RKO (cell line): ENCODE measurements at regions not wholly inside any gene's neighbourhood (a gene's known extent, or its start where the extent isn't known, plus 50 kb on each side); places are given as distances from the start of the nearest gene placed in this dataset.
A peak's percentile ranks its signal among the peaks of the same experiment; 100 is the strongest.

ENCODE experiments used
- DNase-seq: peaks from one replicate; pipeline ENCODE4 v3.0.0-alpha.2; 2016; ENCODE audit warnings: low spot score

GRCh38 chr1:229064320-229065168 is 206.4 kb upstream of the RAB4A start:
- DNase-seq = no peak

DNA sequence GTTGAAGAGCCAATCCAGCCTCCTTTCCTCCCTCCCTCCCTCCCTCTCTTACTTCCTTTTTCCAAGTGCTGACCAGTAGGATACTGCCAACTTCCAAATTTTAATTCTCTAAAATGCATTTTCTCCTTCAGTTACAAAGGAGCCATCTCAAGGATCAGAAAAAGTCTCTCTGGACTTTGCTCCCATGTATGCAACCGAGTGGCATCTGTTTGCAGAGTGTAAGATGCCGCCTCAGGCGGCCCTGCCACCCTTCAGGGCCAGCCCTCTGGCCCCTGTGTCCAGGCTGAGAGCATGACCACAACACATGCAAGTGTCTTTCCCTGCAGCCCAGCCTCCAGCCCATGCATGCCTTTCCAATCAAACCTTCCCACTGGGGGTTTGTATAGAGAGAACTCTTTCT is 205.3 kb upstream of the RAB4A start:
- no peak for DNase-seq

GRCh38 chr1:229066591-229066990 is 204.3 kb upstream of the RAB4A start:
- no peak for DNase-seq

DNA sequence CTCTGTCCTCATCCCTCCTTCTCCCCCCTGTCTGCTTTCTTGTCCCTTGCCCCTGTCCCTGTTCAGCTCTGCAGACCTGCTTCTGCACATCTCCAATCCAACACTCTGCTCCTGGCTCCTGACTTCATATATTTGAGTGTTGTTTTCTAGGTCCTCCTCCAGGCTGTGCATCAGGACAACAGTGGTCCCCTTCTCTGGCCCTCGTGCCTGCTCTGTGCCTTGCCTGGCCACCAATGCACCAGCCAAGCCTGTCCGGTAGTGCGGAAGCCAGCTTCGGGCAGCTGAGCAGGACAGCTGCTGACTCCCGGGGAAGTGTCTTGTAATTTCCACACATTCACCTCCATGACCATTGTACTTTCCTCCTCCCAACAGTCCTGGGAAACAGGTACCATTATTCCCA is 203.4 kb upstream of the RAB4A start:
- DNase-seq = no peak

DNA sequence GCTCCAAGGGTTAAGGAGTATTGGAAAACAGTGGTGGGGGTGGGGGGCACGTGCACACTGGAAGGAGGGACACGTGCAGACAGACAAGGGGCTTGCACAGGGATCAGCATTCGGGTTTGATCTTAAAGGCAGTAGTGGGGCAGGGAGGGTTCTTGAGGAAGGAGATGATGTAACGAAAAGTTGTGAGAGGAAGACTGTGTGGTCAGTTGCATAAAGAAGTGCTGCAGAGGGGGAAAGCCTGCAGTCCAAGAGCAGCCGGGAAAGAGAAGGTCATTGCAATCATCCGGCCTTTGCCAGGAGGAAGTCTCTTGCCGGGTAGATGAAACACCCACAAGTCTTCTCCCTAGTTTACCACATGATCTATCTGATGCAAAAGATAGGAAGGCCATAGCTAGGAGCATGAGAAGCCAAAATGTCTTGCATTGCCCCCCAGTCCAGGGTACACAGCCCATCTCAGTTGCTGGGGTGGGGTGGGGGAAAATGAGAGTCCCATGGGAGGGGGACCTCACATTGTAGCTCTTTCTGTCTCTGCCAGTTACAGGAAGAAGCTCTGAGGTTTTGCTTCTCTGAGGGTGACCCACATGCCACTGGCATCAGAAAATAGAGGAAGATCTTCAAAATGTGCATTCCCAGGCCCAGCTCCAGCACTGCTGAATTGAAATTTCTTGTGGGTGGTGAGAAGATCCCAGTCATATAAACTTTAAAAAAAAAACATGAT is 202.5 kb upstream of the RAB4A start:
- DNase-seq = no peak

- DNase-seq = no peak
These were observed 201.7 kb upstream of the RAB4A start for GRCh38 chr1:229069176-229069575.

- peak; percentile 65 for DNase-seq
These were observed 200.7 kb upstream of the RAB4A start for GRCh38 chr1:229070168-229070567.

DNA sequence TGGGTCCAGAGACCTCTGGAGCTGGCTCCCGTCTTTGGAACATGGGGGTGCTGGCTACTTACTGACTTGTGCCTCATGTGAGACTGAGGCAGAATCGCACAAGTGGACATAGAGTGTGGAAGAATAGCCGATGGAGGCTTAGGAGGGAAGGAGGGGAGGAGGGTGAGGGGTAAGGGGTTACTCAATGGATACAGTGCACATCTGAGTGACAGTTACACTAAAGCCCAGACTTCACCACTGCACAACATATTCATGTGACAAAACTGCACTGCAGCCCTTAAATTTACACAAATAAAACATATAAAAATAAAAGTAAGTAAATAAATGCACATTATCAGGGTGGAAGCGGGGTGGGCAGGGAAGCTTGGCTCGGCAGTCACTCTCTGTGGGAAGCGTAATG is 197.7 kb upstream of the RAB4A start:
- DNase-seq = no peak

- DNase-seq = peak; percentile 1
These were observed 195.7 kb upstream of the RAB4A start for GRCh38 chr1:229075217-229075616.

GRCh38 chr1:229075716-229076115 is 195.2 kb upstream of the RAB4A start:
- no peak for DNase-seq

GRCh38 chr1:229076195-229076594 is 194.7 kb upstream of the RAB4A start:
- no peak for DNase-seq

DNA sequence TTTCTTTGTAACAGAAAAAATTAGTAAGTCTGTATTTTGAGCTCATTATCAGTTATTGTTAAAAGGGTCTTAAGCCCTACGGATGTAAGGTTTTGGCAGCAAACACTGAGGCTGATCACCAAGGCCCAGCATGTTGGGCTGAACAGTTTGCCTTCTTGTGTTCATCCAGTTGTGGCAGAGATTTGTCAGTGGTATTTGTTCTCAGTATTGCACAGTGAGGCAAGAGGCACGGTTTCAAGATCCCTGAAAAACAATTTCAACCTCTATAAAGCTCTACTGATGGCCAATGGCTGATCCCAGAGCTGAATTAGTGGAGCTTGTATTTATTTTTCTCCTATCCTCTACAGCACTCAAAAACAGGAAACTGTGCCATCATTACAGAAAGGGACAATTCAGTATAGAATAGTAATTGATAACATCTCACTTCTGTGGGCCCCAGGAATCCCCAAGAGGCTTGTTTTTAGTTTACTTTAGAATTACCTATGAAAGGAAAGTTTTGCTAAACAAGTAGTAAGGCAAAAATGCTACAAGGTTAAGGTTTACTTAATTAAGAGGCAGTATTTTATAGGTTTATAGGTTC is 191.8 kb upstream of the RAB4A start:
- DNase-seq = no peak

DNA sequence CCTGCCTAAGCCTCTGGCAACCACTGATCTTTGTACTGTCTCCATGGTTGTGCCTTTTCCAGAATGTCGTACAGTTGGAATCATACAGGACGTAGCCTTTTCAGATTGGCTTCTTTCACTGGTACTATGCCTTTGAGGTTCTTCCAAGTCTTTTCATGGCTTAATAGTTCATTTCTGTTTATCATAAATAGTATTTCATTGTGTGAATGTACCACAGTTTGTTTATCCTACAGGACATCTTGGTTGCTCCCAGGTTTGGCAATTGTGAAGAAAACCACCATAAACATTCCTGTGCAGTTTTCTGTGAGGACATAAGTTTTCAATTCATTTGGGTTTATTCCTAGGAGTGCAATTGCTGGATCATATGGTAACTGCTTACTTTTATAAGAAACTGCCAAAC is 190.6 kb upstream of the RAB4A start:
- DNase-seq = no peak

DNA sequence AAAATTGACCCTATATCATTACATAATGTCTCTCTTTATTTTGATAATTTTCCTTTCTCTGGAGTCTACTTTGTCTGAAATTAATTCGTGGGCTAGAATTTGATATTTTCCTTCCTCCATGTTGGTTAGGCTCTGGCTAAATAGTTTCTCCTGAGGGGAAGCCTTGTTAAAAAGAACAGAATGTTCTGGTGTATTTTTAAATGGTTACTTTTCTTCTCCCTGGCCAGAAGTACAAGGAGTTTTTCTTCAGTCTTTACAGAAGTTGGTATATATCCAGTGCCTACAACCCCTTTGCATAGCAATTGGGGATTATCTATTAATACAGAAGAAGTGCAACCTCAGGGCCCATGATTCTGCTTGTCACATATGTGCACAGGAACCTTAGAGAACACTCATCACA is 185.6 kb upstream of the RAB4A start:
- no peak for DNase-seq

DNA sequence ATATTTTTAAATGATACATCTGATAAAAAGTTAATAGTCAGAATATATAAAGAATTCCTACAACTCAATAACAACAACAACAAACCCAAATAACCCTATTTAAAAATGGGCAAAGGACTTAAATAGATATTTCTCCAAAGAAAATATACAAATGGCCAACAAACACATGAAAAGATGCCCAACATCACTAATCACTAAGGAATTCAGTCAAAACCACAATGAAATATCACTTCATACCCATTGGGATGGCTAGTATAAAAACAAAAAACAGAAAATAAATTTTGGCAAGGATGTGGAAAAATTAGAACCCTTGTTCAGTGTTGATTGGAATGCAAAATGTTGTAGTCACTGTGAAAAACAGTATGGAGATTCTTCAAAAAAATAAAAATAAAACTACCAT is 184.8 kb upstream of the RAB4A start:
- DNase-seq = no peak

DNA sequence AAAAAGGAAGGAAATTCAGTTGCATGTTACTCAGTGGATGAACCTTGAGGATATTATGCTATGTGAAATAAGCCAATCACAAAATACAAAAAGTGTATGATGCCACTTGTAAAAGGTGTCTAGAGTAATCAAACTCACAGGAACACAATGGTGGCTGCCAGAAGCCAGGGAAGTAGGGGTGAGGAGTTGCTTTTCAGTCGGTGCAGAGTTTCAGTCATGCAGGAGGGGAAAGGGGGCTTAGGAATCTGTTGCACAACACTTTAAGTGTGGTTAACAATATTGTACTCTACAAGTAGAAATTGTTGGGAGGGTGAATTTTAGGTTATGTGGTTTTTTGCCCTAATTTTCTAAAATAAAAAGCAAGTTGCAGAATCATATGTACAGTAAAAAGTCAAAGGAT is 184.2 kb upstream of the RAB4A start:
- no peak for DNase-seq

DNA sequence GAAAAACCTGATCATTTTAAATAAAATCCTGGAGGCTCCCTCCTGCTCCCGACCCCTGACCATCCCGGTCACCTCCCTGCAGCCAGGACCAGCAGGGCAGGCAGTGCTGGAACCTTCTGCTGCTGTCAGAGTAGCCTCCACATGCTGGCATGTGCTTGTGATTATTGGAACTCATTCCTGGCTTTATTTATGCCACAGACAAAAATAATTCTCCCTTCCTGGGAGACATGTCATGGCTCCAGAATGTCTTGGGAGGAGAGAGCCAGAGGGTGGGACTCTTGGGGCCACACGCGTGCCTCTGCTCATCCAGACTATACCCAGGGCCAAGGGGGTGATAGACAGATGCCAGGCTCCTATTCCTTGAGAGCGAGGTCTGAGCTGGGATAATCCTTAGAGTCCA is 183.6 kb upstream of the RAB4A start:
- DNase-seq = no peak

GRCh38 chr1:229087906-229088305 is 183.0 kb upstream of the RAB4A start:
- DNase-seq = no peak

GRCh38 chr1:229088711-229089110 is 182.2 kb upstream of the RAB4A start:
- no peak for DNase-seq

DNA sequence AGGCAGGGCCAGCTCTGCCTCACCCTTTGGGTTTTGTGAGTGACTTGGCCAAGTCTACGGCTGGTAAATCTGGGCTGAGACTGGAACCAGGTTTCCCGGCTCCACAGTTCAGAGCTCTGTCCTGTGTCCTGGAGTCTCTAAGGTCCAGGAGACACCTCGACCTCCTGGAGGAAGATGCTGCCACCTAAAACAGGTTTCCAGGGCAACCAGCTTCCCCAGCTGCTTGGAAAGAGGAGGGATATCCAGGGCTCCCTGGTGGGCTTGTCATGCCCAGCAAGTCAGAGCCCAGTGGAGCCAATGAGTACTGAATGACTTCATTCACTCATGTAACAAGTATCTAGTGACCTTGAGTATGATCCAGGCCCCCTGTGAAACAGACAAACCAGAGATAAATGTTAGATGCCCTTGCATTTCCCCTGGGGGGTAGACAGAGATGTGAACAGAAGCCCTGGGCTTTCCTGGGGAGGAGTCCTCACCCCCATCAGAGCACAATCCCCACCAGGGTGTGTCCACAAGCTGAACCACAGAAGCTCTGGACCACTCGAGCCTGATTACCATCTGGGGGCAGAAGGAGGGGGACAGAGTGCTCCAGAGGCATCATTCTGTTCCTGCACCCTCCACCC is 181.2 kb upstream of the RAB4A start:
- no peak for DNase-seq

GRCh38 chr1:229091721-229092136 is 179.2 kb upstream of the RAB4A start:
- DNase-seq = no peak

- no peak for DNase-seq
These were observed 178.3 kb upstream of the RAB4A start for GRCh38 chr1:229092377-229093237.
